ENCODE measurements at regions not wholly inside any gene's neighbourhood (a gene's known extent, or its start where the extent isn't known, plus 50 kb on each side); places are given as distances from the start of the nearest gene placed in this dataset.
A peak's percentile ranks its signal among the peaks of the same experiment; 100 is the strongest.

GRCh38 chr3:117754058-117754457 is 1044.5 kb downstream of the TUSC7 start:
- no peak overlapping the region for H2AFZ ChIP-seq (ENCODE audit: low read length)
- H3K36me3 ChIP-seq (replicated peaks in 1 of 2; ENCODE audit: control insufficient read depth in 2 of 2, insufficient read depth in 2 of 2, low read length in 2 of 2): no peaks in the 10 kb centered on the region

DNA sequence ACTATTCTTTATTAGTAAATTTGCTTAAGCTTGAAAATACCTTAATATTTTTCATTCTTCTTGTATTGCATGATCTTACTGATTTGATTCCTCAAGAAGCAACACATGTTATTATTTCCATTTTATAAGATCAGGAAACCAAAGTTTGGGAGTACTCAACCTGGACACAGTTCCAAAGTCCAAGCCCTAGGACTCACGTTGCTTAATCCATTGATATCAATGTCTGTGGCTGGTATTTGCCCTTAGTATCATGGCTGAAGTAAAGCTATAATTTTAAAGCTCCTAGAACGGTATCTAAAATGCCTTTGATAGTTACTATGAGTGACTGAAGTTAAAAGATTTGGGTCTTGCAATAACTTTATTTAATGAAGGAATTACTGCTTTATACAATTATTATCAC is 1045.3 kb downstream of the TUSC7 start:
- no peak overlapping the region for H3K4me3 ChIP-seq (ENCODE audit: low read length in 2 of 2)
- H3K14ac ChIP-seq (ENCODE audit: low read length): no peak overlapping the region
- H3K36me3 ChIP-seq (replicated peaks in 1 of 2; ENCODE audit: control insufficient read depth in 2 of 2, insufficient read depth in 2 of 2, low read length in 2 of 2): no peaks in the 10 kb centered on the region
- no peak overlapping the region for H2BK12ac ChIP-seq (ENCODE audit: low read length)
- peaks cover 0 to 9% of the 10 kb centered on the region in 2 donors for H3K4me1 ChIP-seq (ENCODE audit: control insufficient read depth in 2 of 2, insufficient read depth in 1 of 2, low read depth in 1 of 2, low read length in 2 of 2)
- no peak overlapping the region for H3K18ac ChIP-seq (ENCODE audit: low read length)
- no peaks in the 10 kb centered on the region for H3K9me3 ChIP-seq (replicated peaks in 1 of 2; ENCODE audit: control insufficient read depth in 2 of 2, insufficient read depth in 1 of 2, low read depth in 1 of 2, low read length in 2 of 2)
- H2BK15ac ChIP-seq (ENCODE audit: low read length): no peak overlapping the region
- no peak overlapping the region for H2AFZ ChIP-seq (ENCODE audit: low read length)
- H3K4me2 ChIP-seq (ENCODE audit: insufficient read depth, low read length, poor library complexity, severe bottlenecking): no peak overlapping the region
- H3K79me1 ChIP-seq (ENCODE audit: low read depth, low read length): no peaks in the 10 kb centered on the region
- H2AK5ac ChIP-seq (ENCODE audit: low read depth, low read length): no peak overlapping the region
- no peak overlapping the region for H3K27ac ChIP-seq (replicated peaks; ENCODE audit: low read length)
- H3K4ac ChIP-seq (ENCODE audit: low read length): no peak overlapping the region
- H2BK120ac ChIP-seq (ENCODE audit: low read depth, low read length): no peak overlapping the region
- no peaks in the 10 kb centered on the region for H3K27me3 ChIP-seq (ENCODE audit: control insufficient read depth in 3 of 3, insufficient read depth in 3 of 3, low read depth in 1 of 3, low read length in 3 of 3)
- no peak overlapping the region for H2BK5ac ChIP-seq (ENCODE audit: low read length)
- no CpG with 5 or more reads among the region's 2 CpGs for WGBS, 2 donors (ENCODE audit: extremely low coverage in 2 of 2, insufficient read length in 2 of 2, insufficient replicate concordance in 1 of 2)
- no peak overlapping the region for H4K91ac ChIP-seq (ENCODE audit: low read depth, low read length, poor library complexity)
- DNase-seq (ENCODE audit: low spot score): no peak
- H3K23ac ChIP-seq (ENCODE audit: low read depth, low read length, poor library complexity): no peak overlapping the region
- no peak overlapping the region for H3K9ac ChIP-seq (ENCODE audit: low read depth, low read length, poor library complexity)
- no peak overlapping the region for H4K8ac ChIP-seq (ENCODE audit: low read depth, low read length)

More at GRCh38 chr3:117754058-117754457, 1044.5 kb downstream of the TUSC7 start:
- Histone ChIP-seq H3K4ac (ENCODE audit: low read length) (no peak overlapping the region), H3K4me2 (ENCODE audit: insufficient read depth, low read length, poor library complexity, severe bottlenecking) (no peak overlapping the region), H4K8ac (ENCODE audit: low read depth, low read length) (no peak overlapping the region), H2BK5ac (ENCODE audit: low read length) (no peak overlapping the region), H3K9ac (ENCODE audit: low read depth, low read length, poor library complexity) (no peak overlapping the region), H2BK120ac (ENCODE audit: low read depth, low read length) (no peak overlapping the region), H3K27me3 (ENCODE audit: control insufficient read depth in 3 of 3, insufficient read depth in 3 of 3, low read depth in 1 of 3, low read length in 3 of 3) (no peaks in the 10 kb centered on the region), H2AK5ac (ENCODE audit: low read depth, low read length) (no peak overlapping the region), H4K91ac (ENCODE audit: low read depth, low read length, poor library complexity) (no peak overlapping the region), H3K4me3 (ENCODE audit: low read length in 2 of 2) (no peak overlapping the region), H2BK12ac (ENCODE audit: low read length) (no peak overlapping the region), H3K23ac (ENCODE audit: low read depth, low read length, poor library complexity) (no peak overlapping the region), H3K27ac (replicated peaks; ENCODE audit: low read length) (no peak overlapping the region), H3K14ac (ENCODE audit: low read length) (no peak overlapping the region), H3K18ac (ENCODE audit: low read length) (no peak overlapping the region), H3K9me3 (replicated peaks in 1 of 2; ENCODE audit: control insufficient read depth in 2 of 2, insufficient read depth in 1 of 2, low read depth in 1 of 2, low read length in 2 of 2) (no peaks in the 10 kb centered on the region), H3K4me1 (ENCODE audit: control insufficient read depth in 2 of 2, insufficient read depth in 1 of 2, low read depth in 1 of 2, low read length in 2 of 2) (peaks cover 0 to 9% of the 10 kb centered on the region in 2 donors), H3K79me1 (ENCODE audit: low read depth, low read length) (no peaks in the 10 kb centered on the region), H2BK15ac (ENCODE audit: low read length) (no peak overlapping the region)
- no CpG with 5 or more reads among the region's 2 CpGs for WGBS, 2 donors (ENCODE audit: extremely low coverage in 2 of 2, insufficient read length in 2 of 2, insufficient replicate concordance in 1 of 2)
- DNase-seq (ENCODE audit: low spot score): no peak

DNA sequence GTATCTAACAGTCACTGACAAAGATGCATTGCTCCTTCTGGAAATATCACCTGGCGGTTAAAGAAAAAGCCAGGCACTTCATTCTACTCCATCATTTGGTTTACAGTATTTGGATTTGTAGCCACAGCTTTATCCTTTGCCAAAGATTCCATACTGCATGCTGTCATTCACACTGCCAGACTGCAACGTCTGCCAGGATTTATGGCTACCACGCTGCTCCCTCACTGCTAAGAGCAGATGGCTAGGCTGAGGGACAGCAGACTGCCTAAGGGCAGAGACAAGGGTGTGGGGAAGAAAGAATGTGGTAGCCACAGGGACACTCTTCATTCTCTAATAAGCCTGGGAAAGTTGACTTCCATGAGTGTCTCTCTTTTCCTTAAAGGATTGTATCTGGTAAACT is 1047.0 kb downstream of the TUSC7 start:
- Histone ChIP-seq H3K4me1 (ENCODE audit: control insufficient read depth in 2 of 2, insufficient read depth in 1 of 2, low read depth in 1 of 2, low read length in 2 of 2) (peaks cover under 1 to 9% of the 10 kb centered on the region in 2 donors), H2BK15ac (ENCODE audit: low read length) (no peak overlapping the region), H2AFZ (ENCODE audit: low read length) (no peak overlapping the region), H3K9ac (ENCODE audit: low read depth, low read length, poor library complexity) (peak overlapping the region; percentile 14), H3K4me3 (ENCODE audit: low read length in 2 of 2) (no peak overlapping the region), H3K9me3 (replicated peaks in 1 of 2; ENCODE audit: control insufficient read depth in 2 of 2, insufficient read depth in 1 of 2, low read depth in 1 of 2, low read length in 2 of 2) (no peaks in the 10 kb centered on the region), H2AK5ac (ENCODE audit: low read depth, low read length) (no peak overlapping the region), H2BK120ac (ENCODE audit: low read depth, low read length) (no peak overlapping the region), H2BK5ac (ENCODE audit: low read length) (no peak overlapping the region), H3K4me2 (ENCODE audit: insufficient read depth, low read length, poor library complexity, severe bottlenecking) (no peak overlapping the region), H3K23ac (ENCODE audit: low read depth, low read length, poor library complexity) (no peak overlapping the region), H3K14ac (ENCODE audit: low read length) (no peak overlapping the region), H3K27me3 (ENCODE audit: control insufficient read depth in 3 of 3, insufficient read depth in 3 of 3, low read depth in 1 of 3, low read length in 3 of 3) (no peaks in the 10 kb centered on the region), H2BK12ac (ENCODE audit: low read length) (no peak overlapping the region), H3K79me1 (ENCODE audit: low read depth, low read length) (no peaks in the 10 kb centered on the region), H4K8ac (ENCODE audit: low read depth, low read length) (no peak overlapping the region), H3K36me3 (replicated peaks in 1 of 2; ENCODE audit: control insufficient read depth in 2 of 2, insufficient read depth in 2 of 2, low read length in 2 of 2) (no peaks in the 10 kb centered on the region), H3K4ac (ENCODE audit: low read length) (no peak overlapping the region), H4K91ac (ENCODE audit: low read depth, low read length, poor library complexity) (no peak overlapping the region), H3K27ac (replicated peaks; ENCODE audit: low read length) (no peak overlapping the region), H3K18ac (ENCODE audit: low read length) (no peak overlapping the region)
- WGBS, 2 donors (ENCODE audit: extremely low coverage in 2 of 2, insufficient read length in 2 of 2, insufficient replicate concordance in 1 of 2): no CpG with 5 or more reads among the region's 3 CpGs
- no peak for DNase-seq (ENCODE audit: low spot score)

DNA sequence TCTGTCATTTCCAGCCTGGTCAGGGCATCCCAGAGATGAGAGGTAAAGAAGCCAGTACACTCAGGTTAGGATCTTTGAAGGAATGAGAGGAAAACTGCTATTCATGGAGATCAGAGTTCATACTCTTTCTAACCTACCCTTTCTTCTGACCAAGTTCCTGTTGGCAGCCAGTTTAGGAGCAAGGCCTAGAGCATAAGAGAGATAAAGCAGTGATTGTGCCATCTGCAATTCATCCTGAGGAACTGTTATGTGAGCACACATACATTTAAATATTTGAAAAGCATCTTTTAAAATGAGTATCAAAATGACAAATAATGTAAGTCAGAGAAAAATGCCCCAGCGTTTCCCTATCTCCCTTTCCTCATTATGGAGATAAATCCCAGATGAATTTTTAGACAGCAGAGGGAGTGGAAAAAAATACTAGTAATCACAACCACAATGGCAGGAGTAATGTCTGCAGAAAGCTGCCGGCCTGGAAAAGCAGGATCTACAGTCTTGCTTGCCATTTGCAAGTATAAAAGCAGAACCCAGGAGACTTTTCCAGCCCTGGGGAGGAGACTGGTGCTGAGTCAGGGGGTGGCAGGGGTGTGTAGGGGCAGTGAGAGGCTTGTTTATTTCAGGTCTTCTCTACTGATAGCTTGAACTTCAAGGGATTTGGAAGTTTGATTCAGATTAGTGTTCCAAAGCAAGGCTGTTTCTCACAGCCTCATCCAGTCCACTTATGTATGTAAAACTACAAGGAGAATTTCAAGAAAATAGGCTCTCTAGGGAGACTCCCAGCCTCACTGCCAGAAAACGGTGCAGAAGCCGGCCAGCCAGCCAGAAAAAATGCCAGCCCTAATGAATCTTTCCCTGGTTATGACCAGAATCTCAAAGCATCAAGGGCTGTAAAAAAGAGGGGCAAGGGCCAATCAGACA is 1052.4 kb downstream of the TUSC7 start:
- no peak overlapping the region for H3K23ac ChIP-seq (ENCODE audit: low read depth, low read length, poor library complexity)
- H3K18ac ChIP-seq (ENCODE audit: low read length): no peak overlapping the region
- DNase-seq (ENCODE audit: low spot score): no peak
- H3K27me3 ChIP-seq (ENCODE audit: control insufficient read depth in 3 of 3, insufficient read depth in 3 of 3, low read depth in 1 of 3, low read length in 3 of 3): peaks cover 0 to 3% (median 0%) of the 10 kb centered on the region in 3 experiments
- no peak overlapping the region for H2BK12ac ChIP-seq (ENCODE audit: low read length)
- no peak overlapping the region for H3K4me3 ChIP-seq (ENCODE audit: low read length in 2 of 2)
- H3K79me1 ChIP-seq (ENCODE audit: low read depth, low read length): no peaks in the 10 kb centered on the region
- peak overlapping the region; percentile 74 for H2AFZ ChIP-seq (ENCODE audit: low read length)
- H2BK15ac ChIP-seq (ENCODE audit: low read length): no peak overlapping the region
- H3K36me3 ChIP-seq (replicated peaks in 1 of 2; ENCODE audit: control insufficient read depth in 2 of 2, insufficient read depth in 2 of 2, low read length in 2 of 2): no peaks in the 10 kb centered on the region
- WGBS, 2 donors (ENCODE audit: extremely low coverage in 2 of 2, insufficient read length in 2 of 2, insufficient replicate concordance in 1 of 2): no CpG with 5 or more reads among the region's 4 CpGs
- no peak overlapping the region for H3K27ac ChIP-seq (replicated peaks; ENCODE audit: low read length)
- H3K4me1 ChIP-seq (ENCODE audit: control insufficient read depth in 2 of 2, insufficient read depth in 1 of 2, low read depth in 1 of 2, low read length in 2 of 2): peaks cover 6 to 12% of the 10 kb centered on the region in 2 donors
- H3K9ac ChIP-seq (ENCODE audit: low read depth, low read length, poor library complexity): no peak overlapping the region
- no peak overlapping the region for H2BK5ac ChIP-seq (ENCODE audit: low read length)
- no peaks in the 10 kb centered on the region for H3K9me3 ChIP-seq (replicated peaks in 1 of 2; ENCODE audit: control insufficient read depth in 2 of 2, insufficient read depth in 1 of 2, low read depth in 1 of 2, low read length in 2 of 2)
- H3K4me2 ChIP-seq (ENCODE audit: insufficient read depth, low read length, poor library complexity, severe bottlenecking): no peak overlapping the region
- no peak overlapping the region for H3K14ac ChIP-seq (ENCODE audit: low read length)
- H4K91ac ChIP-seq (ENCODE audit: low read depth, low read length, poor library complexity): no peak overlapping the region
- H4K8ac ChIP-seq (ENCODE audit: low read depth, low read length): no peak overlapping the region
- no peak overlapping the region for H2AK5ac ChIP-seq (ENCODE audit: low read depth, low read length)
- no peak overlapping the region for H2BK120ac ChIP-seq (ENCODE audit: low read depth, low read length)
- H3K4ac ChIP-seq (ENCODE audit: low read length): no peak overlapping the region

Data from neuronal stem cell (in vitro differentiated cells).